Breast epithelium (tissue), 3 donors: ENCODE measurements at regions not wholly inside any gene's neighbourhood (a gene's known extent, or its start where the extent isn't known, plus 50 kb on each side); places are given as distances from the start of the nearest gene placed in this dataset.

Experiments
- CTCF ChIP-seq, 3 donors: fragments of 450-650 bp; IDR thresholded peaks; one replicate each; pipeline ENCODE4 v1.5.1; 2016 to 2017; ENCODE audit warnings: antibody characterized with exemption in 3 of 3, mild to moderate bottlenecking in 3 of 3, moderate library complexity in 3 of 3
- POLR2A ChIP-seq: fragments of 450-650 bp; IDR thresholded peaks from one replicate; pipeline ENCODE4 v1.6.1; 2016; ENCODE audit warnings: antibody characterized with exemption, mild to moderate bottlenecking, moderate library complexity
- POLR2AphosphoS5 ChIP-seq, 3 donors: sonication (generic); formaldehyde crosslinking; IDR thresholded peaks; one replicate each; pipeline ENCODE4 v1.6.1; 2017; ENCODE audit warnings: antibody characterized with exemption in 3 of 3

- TF ChIP-seq POLR2AphosphoS5 (IDR thresholded peaks at IDR 0.05) (no peak), CTCF (IDR thresholded peaks at IDR 0.05) (no peak), POLR2A (no peak)
Observed at GRCh38 chr1:14255711-14256110, 342.8 kb upstream of the KAZN start.
